ENCODE measurements at regions not wholly inside any gene's neighbourhood (a gene's known extent, or its start where the extent isn't known, plus 50 kb on each side); places are given as distances from the start of the nearest gene placed in this dataset.
"Not testable (repeated sequence)": the region's sequence is repeated elsewhere in the genome, so short reads cannot be mapped to it uniquely, and the experiment has no call there.

DNA sequence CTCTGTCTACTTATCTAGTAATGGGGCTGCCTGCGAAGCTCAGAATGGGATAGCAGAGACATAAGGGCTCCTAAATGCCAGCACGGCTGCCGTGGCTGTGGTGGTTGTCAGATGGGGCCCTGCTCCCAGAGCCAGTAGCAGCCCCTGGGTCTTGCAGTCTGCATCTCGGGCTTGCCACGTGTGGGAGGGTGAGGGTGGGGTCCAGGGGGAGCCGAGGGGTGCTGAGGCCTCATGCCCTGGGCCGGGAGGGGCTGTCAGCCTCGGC, 88.8 kb upstream of the GSE1 start:
- no peak for DNase-seq

- peak; percentile 16 for DNase-seq
Observed at GRCh38 chr16:85524630-85525419, 88.3 kb upstream of the GSE1 start.

DNA sequence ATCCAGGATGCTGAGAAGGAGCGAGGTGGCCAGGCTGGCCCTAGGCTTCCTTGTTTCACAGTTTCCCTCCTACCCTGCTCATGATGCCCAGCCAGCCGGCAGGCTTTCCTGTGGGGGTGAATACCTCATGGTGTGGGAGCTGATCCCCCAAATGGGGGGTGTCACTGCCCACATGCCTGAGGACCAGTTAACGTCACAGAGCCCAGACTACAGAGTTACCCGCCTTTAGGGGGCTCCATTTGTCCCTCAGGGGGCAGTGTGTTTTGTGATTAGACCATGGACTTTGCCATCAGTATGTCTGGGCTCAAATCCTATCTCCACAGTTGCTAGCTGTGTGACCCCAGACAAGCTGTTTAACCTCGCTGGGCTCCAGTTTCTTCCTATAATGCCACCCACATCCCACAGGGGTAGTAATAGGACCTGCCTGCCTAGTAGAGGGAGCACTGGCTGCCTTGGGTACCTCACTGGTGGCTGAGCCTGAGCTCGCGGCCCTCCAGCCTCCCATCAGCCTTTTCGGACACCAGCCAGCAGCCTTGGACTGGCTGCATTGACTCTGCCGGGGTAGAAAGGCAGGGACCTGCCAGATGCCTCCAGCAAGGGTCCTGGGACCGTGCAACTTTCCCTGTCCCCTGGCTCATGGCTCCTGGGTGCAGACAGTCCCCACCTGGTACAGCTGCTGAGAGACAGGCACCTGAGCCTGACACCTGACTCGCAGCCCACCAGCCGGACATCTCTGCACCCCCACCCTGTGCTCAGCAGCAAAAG, 87.5 kb upstream of the GSE1 start:
- DNase-seq = no peak

DNA sequence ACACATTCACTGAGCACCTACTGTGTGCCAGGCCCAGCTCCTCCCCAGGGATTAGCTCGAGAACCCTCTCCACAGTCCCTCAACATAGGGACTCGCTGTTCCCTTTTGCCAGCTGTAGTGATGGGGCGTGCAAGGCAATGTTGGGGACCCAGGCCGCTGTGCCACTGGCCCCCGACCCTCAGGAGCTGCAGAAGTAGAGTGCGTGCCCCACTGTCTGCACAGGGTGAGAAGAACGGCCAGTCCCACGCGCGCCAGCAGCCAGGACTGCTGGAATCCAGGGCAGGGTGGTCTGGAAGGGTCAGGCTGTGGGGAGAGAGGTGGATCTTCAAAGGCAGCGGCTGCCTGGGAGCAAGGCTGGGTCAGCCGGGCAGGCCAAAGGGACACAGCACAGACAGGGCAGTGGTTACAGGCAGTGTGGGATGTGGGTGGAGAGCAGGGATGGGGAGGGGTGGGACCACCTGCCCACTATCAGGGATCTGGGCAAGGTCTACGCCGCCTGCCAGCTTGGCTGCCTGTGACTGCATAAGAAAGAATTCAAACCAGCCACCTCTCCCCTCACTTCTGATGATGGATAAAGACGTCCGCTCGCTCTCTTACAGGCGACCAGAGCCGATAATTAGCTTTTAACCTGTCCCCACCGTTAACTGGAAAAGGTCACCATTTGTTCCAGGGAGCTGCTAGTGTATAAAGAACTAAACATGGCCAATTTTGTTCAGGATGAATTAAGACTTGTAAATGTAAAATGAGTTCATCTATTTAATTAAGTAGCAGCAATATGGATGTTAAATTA, 86.7 kb upstream of the GSE1 start:
- no peak for DNase-seq

DNA sequence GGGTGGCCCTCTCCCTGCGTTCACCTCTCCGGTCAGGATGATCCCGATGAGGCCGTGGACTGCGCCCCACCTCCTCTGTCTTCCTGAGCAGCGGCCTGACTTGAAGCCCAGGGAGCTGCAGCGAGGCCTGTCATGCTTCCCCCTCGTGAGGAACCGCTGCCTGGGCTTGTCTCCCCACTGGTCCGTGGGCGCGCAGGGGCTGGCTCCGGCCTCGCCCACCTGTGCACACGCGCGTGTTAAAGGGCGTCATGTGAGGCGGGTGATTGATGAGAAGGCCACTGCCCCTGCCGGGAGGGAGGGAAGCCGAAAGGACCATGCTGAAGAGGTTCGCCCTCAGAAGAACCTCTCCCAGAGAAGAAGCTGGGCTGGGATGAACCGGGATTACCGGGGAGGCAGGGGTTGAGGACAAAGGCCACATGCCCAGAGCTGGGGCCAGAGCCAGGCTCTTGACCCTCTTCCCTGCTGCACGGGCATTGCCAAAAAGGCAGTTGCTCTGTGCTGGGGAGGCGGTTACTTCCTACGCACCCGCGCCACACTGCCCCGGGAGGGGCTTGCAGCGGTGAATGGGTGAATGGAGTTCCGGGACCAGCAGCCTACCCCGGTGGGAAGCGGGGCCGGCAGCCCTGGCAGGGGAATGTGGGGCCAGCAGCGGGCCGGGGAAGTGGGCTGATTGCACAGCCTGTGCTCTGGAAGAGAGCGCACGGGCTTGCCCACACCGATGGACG, 85.9 kb upstream of the GSE1 start:
- no peak for DNase-seq

DNA sequence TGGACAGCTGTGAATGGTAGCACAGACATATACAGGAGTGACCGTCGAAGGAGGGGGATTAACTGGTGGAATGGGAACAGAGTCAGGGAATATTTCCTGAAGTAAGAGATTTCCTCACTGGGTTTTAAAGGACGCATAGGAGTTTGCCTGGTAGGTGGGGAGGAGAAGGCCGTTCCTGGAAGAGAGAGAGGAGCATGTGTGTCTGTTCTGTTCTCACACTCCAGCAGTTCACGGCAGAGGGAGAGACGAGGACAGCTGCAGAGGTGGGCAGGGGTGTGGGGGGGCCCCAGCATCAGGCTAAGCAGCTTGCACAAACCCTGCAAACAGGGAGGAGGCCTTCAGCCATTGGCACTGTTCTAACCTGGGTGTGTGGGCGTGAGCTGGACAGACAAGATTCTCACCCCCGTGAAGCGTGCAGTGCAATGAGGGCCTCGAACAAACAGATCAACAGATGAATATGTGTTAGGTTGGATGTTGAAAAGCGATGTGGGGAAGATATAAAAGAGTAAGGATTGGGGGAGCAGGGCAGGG, 85.3 kb upstream of the GSE1 start:
- no peak for DNase-seq

GRCh38 chr16:85528528-85529387, 84.4 kb upstream of the GSE1 start:
- DNase-seq = peak; percentile 36

- no peak for DNase-seq
Observed at GRCh38 chr16:85529489-85530369, 83.4 kb upstream of the GSE1 start.

- DNase-seq = no peak
Observed at GRCh38 chr16:85530370-85530739, 82.8 kb upstream of the GSE1 start.

- DNase-seq = no peak
Observed at GRCh38 chr16:85531516-85531915, 81.6 kb upstream of the GSE1 start.

DNA sequence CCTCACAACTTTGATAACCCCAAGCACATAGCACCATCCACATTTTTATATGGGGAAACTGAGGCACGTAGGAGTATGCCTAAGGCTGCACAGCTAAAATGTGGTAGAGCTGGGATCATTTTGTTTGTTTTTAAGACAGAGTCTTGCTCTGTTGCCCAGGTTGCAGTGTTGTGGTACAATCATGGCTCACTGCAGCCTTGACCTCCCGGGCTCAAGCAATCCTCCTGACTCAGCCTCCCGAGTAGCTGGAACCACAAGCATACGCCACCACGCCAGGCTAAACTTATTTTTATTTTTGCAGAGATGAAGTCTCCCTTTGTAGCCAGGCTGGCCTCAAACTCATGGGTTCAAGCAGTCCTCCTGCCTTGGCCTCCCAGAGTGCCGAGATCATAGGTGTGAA, 81.0 kb upstream of the GSE1 start:
- no peak for DNase-seq

GRCh38 chr16:85533593-85533992, 79.5 kb upstream of the GSE1 start:
- not testable (repeated sequence) for DNase-seq

DNA sequence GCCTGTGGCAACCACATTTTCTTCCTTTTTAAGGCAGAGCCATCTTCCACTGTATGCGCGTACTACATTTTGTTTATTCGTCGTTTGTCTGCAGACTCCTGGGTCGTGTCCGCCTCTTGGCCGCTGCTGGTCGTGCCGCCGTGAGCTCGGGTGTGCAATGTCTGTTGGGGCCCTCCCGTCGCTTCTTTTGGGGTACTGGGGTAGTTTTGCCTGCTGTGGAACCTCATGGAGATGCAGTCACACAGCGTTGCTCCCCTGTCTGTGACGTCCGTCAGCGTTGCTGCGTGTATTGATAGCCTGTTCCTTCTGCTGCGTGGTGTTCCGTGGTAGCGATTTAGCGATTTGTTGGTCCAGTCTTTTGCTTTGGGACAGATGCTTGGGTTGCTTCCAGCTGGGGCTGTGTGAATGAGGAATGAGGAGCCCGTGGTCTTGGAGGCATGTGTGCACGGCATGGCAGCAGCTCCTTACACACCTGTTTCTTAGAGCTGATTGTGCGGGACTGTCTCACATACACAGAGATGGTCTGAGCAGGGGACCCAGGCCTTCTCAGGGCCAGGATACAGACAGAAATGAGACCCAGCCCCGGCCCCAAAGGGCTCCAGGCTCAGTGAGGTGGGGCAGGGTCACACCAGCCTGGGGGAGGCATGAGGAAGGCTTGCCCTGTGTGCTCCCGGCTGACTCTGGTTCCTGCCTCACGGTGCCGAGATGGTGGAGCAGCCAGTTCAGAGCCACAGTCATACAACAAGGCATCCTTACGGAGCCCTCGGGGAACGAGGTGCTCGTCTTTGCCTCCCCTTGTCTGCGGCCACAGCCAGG, 78.4 kb upstream of the GSE1 start:
- no peak for DNase-seq

DNA sequence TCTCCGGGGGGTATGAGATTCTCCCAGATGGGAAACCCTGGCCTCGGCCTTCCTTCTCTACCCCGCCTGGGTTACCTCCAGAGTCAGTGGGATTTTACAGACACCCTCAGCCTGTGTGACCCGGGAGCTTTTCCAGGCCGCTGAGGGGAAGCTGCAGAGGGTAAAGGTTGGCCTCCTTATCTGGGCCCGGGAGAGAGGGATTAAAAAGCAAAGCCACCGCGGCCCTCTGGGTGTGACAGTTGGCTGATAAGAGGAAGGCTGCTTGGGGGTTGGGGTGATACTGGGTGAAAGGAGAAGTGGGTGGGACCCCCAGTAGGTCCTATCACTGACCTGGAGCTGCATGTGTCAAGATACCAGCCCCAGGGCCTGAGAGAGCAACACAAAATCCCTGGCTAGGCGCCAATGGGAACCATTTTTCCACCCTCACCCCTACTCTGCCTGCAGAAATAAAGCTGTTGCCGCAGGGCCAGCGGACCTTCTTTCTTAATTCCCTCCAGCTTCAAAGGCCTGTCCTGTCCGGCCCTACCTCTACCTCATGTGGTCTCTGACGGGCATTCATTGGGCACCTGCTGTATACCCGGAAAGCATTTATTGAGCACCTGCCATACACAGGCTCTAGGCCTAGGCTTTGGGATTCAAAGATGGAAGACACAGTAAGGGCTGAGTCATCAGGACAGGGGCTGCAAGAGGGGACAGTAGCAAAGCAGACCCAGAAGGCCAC, 77.6 kb upstream of the GSE1 start:
- DNase-seq = no peak

DNA sequence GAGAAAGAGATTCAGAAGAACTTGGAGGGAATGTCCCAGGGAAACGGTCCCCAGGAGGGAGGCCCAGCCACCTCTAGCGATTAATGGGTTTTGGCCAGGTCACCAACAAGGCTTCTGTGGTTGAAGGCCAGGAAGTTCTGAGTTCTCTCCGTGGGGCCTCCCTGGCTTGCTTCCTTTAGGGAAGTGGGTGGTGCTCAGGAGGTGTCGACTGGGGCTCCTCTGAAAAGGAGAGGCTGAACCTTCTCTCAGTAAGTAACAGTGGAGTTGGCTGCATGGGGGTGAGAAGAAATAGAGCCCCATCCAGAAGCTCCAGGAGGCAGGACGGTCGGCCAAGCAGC, 77.1 kb upstream of the GSE1 start:
- no peak for DNase-seq

GRCh38 chr16:85536411-85537330, 76.5 kb upstream of the GSE1 start:
- no peak for DNase-seq

DNA sequence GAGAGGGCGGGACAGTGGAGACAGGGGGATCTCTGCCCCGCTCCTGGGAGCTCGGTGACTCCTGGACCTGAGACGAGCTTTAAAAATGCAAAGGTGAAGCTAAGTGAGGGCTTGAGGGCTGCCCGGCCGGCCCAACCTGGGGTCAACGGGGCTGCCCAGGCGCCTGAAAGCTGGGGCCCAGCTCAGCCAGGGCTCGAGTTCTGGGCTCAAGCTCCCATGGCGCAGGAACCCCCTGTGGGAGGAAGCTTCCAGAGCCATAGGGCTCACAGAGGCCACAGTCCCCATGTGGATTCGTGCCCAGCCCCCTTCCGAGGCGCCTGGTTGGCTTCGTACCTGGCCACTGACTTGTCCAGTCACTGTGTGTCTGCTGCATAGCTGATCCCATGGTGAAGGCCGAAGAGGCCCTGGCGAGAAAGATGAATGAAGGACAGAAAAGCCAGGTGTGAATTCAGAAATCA, 75.8 kb upstream of the GSE1 start:
- no peak for DNase-seq

- DNase-seq = no peak
Observed at GRCh38 chr16:85537795-85538401, 75.2 kb upstream of the GSE1 start.

Data from CD4-positive, alpha-beta T cell treated with Interleukin-12 subunit alpha and Interleukin-12 subunit beta, for 1 hour (primary cell).